GM18517 (cell line): ENCODE measurements at regions not wholly inside any gene's neighbourhood (a gene's known extent, or its start where the extent isn't known, plus 50 kb on each side); places are given as distances from the start of the nearest gene placed in this dataset.
A peak's percentile ranks its signal among the peaks of the same experiment; 100 is the strongest.
"Not testable (repeated sequence)": the region's sequence is repeated elsewhere in the genome, so short reads cannot be mapped to it uniquely, and the experiment has no call there.

Experiments used
- ATAC-seq: cut with Tn5 transposase; IDR thresholded peaks from one replicate; pipeline ENCODE4 v1.9.1; 2021; ENCODE audit warnings: mild to moderate bottlenecking, moderate library complexity; ENCODE audit not compliant: unreplicated experiment

- ATAC-seq, result no peak
Observed at GRCh38 chr2:208794288-208794975, 387.8 kb downstream of the PTH2R start.

GRCh38 chr2:208798698-208799097 lies 392.1 kb downstream of the PTH2R start:
- no peak for ATAC-seq

GRCh38 chr2:208799397-208799796 lies 392.8 kb downstream of the PTH2R start:
- ATAC-seq, result no peak

- not testable (repeated sequence) for ATAC-seq
Observed at GRCh38 chr2:208800887-208801286, 394.3 kb downstream of the PTH2R start.

GRCh38 chr2:208807756-208808155 lies 401.2 kb downstream of the PTH2R start:
- no peak for ATAC-seq

GRCh38 chr2:208811885-208812284 lies 405.3 kb downstream of the PTH2R start:
- not testable (repeated sequence) for ATAC-seq

GRCh38 chr2:208819190-208819589 lies 412.6 kb downstream of the PTH2R start:
- ATAC-seq, result no peak

- peak; percentile 84 for ATAC-seq
Observed at GRCh38 chr2:208820014-208820688, 413.6 kb downstream of the PTH2R start.

GRCh38 chr2:208827109-208827508 lies 420.5 kb downstream of the PTH2R start:
- ATAC-seq, result no peak

- no peak for ATAC-seq
Observed at GRCh38 chr2:208827549-208828221, 421.1 kb downstream of the PTH2R start.

- ATAC-seq, result no peak
Observed at GRCh38 chr2:208830203-208830602, 423.6 kb downstream of the PTH2R start.

- ATAC-seq, result no peak
Observed at GRCh38 chr2:208847651-208848050, 441.1 kb downstream of the PTH2R start.

GRCh38 chr2:208854717-208855116 lies 448.1 kb downstream of the PTH2R start:
- no peak for ATAC-seq

- ATAC-seq, result no peak
Observed at GRCh38 chr2:208867374-208867773, 460.8 kb downstream of the PTH2R start.

- no peak for ATAC-seq
Observed at GRCh38 chr2:208872591-208872990, 466.0 kb downstream of the PTH2R start.

- ATAC-seq, result no peak
Observed at GRCh38 chr2:208879666-208880065, 473.1 kb downstream of the PTH2R start.

GRCh38 chr2:208880171-208880570 lies 473.6 kb downstream of the PTH2R start:
- no peak for ATAC-seq

- no peak for ATAC-seq
Observed at GRCh38 chr2:208890486-208890885, 483.9 kb downstream of the PTH2R start.

GRCh38 chr2:208892203-208892602 lies 485.6 kb downstream of the PTH2R start:
- ATAC-seq, result no peak

- ATAC-seq, result no peak
Observed at GRCh38 chr2:208906330-208906729, 499.7 kb downstream of the PTH2R start.

GRCh38 chr2:208915401-208915800 lies 508.4 kb upstream of the MAP2 start:
- ATAC-seq, result no peak

GRCh38 chr2:208916881-208917280 lies 507.0 kb upstream of the MAP2 start:
- ATAC-seq, result no peak
